ENCODE measurements at regions not wholly inside any gene's neighbourhood (a gene's known extent, or its start where the extent isn't known, plus 50 kb on each side); places are given as distances from the start of the nearest gene placed in this dataset.
"Not testable (repeated sequence)": the region's sequence is repeated elsewhere in the genome, so short reads cannot be mapped to it uniquely, and the experiment has no call there.

GRCh38 chr4:4048227-4048626 is 178.5 kb downstream of the OTOP1 start:
- DNase-seq: not testable (repeated sequence)

DNA sequence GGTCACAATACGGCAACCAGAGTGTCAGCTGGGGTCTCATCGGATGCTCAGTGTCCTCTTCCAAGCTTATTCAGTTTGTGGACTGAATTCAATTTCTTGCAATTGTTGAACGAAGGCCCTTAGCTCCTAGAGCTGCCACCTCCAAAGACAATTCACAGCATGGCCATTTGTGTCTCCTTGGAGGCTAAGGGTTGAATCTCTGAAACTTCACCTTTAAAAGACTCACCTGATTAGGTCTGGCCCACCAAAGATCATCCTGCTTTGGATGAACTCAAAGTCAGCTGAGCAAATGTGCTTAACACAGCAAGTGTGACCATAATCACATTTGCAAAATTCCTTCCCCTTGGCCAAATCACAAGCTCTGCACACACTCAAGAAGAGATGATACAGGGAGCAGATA is 175.9 kb downstream of the OTOP1 start:
- DNase-seq: not testable (repeated sequence)

DNA sequence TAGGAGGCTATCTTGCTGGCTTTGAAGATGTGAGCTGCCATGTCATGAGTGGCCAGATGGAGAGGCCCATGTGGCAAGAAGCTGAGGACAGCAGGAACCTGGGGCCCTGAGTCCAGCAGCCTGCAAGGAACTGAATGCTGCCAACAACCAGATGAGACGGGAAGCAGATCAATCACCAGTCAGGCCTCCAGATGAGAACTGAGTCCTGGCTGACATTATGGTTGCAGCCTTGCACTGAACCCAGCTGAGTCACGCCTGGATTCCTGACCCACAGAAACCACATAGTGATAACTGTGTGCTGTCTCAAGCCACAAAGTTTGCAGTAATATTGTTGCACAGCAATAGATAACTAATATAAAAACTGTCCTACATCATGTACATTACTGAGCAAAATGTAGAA is 173.8 kb downstream of the OTOP1 start:
- DNase-seq: not testable (repeated sequence)

DNA sequence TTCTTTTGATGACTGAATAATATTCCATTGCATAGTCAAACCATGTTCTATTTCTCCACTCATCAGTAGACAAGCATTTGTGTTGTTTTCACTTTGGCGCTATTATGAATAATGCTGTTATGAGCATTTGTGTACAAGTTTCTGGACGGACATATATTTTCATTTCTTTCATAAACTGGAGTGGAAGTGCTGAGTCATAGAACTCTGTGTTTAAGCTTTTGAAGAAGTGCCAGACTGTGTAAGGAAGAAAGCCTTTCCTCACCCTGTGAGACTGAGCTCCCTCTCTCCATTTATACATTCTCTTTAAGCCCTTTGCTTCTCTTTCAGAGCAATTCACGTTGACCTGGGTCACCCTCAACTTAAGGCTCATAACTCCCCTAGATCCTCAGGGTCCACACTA is 169.5 kb downstream of the OTOP1 start:
- not testable (repeated sequence) for DNase-seq

GRCh38 chr4:4084171-4084570 is 142.6 kb downstream of the OTOP1 start:
- not testable (repeated sequence) for DNase-seq

DNA sequence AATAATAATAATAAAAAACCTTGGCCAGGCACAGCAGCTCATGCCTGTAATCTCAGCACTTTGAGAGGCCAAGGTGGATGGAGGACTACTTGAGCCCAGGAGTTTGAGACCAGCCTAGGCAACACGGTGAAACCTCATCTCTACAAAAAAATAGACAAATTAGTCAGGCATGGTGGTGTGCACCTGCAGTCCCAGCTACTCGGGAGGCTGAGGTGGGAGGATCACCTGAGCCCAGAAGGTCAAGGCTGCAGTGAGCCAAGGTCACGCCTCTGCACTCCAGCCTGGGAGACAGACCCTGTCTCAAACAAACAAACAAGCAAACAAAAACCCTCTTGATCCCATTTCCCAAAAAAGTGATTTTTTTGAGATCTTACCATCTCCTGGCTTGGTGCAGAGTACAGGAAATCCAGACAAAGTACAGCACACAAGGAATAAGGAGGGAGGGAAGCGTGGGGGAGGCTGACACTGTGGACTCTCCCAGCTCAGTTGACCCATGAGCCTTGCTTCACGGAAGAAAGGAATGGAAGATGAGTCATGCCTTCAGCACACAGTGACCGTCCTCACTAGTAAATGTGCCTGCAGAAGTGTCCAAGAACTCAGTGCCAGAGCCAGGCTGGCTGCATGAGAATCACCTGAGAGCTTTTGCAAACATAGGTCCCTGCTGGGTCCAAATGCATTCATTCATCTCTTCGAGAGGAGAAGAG is 136.9 kb downstream of the OTOP1 start:
- not testable (repeated sequence) for DNase-seq

GRCh38 chr4:4090720-4091119 is 136.0 kb downstream of the OTOP1 start:
- DNase-seq: not testable (repeated sequence)

DNA sequence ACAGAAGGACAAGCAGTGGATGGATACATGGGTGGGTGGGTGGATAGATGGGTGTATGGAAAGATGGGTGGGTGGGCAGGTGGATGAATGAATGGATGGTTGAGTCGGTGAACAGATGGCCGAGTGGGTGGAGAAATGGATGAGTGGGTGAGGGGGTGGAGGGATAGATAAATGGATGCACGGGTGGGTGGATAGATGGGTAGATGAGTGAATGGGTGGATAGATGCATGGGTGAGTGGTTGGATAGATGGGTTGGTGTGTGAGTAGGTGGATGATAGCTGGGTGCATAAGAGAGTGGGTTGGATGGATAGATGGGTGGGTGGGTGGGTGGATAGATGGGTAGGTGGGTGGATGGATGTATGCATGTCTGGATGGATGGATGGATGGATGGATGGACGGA is 134.6 kb downstream of the OTOP1 start:
- DNase-seq: not testable (repeated sequence)

DNA sequence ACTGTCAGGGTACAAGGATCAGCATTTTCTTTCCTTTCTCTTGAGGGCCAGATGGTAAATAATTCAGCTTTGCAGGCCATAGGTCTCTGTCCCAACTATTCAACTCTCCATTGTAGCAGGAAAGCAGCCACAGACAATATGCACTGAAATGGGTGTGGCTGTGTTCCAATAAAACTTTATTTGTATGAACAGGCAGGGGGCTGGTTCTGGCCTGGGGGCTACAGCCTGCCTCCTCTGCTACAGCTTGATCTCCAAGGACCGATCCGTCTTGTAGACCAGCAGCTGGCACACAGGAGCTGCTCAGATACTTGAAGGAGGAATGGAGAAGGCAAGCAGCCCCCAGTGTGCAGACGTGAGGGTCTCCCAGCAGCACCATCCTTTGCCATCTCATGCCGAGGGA is 127.1 kb downstream of the OTOP1 start:
- DNase-seq: not testable (repeated sequence)

DNA sequence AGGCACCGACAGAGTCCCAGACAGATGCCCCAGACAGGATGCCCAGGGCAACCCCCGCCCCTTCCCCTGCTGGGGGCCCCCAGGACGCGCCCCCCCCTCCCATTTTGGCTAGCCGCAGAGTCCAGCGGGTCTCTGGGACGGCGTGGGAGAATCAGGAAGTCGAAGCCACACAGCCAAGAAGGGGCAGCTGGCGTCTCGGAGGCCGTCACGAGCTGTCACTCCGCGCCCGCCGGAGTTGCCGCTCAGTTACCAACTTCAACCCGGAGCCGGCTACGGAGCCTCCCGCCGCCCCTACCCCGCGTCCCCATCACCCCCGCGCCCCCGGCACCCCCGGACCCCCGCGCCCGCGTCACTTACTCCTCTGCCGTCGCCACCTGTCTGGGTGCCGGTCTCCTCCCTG is 119.8 kb downstream of the OTOP1 start:
- DNase-seq: not testable (repeated sequence)

DNA sequence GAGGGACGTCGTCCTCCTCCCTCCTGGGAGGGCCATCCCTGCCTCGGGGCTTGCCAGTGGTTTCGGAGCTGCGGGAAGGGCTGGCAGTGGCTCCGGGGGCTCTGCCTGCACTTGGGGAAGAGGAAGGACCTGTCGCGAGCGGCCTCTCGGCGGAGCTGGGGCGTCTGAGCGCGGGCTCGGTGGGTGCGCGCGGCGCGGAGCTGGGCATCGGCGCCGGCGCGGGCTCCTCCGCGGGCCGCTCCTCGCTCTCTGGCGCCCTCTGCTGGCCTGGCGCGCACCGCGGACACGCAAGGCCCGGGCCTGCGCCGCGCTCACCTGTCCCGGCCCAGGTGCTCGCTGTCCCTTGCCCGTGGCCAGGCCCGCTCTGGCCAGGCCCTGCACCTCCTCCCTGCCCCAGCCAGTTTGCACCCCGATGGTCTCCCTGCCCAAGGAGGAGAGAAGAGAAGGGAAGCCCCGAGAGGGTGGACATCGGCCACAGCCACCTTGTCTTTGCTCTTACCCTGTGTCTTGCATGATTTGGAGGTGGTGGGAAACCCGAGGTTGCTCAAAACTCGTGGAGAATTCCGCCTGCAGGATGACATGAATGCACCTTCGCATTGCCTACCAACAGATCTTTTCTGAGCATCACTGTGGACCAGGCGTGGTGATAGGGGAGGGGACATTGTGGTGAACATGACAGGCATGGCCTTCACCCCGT is 119.2 kb downstream of the OTOP1 start:
- peak; percentile 97 for DNase-seq

DNA sequence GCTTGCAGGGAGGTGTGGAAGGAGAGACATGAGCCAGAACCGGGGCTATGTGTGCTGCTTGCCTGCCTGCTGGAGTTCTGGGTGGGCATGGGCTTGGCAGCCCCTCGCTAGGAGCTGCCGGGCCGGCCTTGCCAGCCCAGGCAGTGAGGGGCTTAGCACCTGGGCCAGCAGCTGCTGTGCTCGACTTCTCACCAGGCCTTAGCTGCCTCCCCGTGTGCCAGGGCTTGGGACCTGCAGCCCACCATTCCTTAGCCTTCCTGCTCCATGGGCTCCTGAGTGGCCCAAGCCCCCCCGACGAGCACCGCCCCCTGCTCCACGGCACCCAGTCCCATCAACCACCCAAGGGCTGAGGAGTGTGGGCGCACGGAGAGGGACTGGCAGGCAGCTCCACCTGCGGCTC is 111.3 kb downstream of the OTOP1 start:
- not testable (repeated sequence) for DNase-seq

GRCh38 chr4:4116901-4117300 is 109.8 kb downstream of the OTOP1 start:
- not testable (repeated sequence) for DNase-seq

DNA sequence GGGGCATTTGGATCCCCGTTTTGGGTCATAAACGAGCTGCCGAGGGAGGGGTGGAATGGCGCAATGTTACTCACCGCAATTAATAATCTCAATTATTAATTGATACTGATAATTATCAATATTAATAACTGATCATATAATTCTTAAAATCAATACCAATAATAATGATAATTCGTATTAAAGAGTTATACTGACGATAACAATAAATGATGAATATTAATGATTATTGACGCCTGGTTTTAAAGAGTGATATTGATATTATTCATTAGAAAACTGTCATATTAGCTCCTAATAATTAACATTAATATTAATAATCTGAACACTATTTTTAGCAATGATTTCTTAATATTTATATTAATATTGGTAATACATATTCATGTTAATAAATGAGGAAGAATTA is 92.4 kb downstream of the OTOP1 start:
- DNase-seq: not testable (repeated sequence)

DNA sequence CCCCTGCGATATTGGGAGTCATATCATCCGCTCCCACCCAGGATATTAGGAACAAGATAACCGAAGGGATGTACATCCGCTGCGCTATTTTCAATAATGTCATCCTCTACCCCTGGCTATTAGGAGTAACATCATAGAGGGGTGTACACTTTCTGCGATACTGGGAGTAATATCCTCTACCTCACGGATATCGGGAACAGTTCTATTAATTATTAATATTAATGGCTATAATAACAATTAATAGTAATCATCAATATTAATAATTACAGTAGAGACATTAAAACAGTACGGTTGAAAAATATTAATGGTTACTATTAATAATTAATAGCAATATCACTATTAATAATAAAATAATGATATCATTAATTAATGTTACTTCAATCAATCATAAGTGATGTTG is 90.1 kb downstream of the OTOP1 start:
- DNase-seq: not testable (repeated sequence)

Measured in activated CD8-positive, alpha-beta memory T cell treated with anti-CD3 and anti-CD28 coated beads, Interleukin-2, amount 50 U/mL, for 48 hours (primary cell).